ENCODE measurements at regions not wholly inside any gene's neighbourhood (a gene's known extent, or its start where the extent isn't known, plus 50 kb on each side); places are given as distances from the start of the nearest gene placed in this dataset.
A peak's percentile ranks its signal among the peaks of the same experiment; 100 is the strongest.

- TF ChIP-seq RREB1 (CRISPR knock-in tag; IDR thresholded peaks at IDR 0.05): no peak
- no peak for TF ChIP-seq ZNF239 (CRISPR knock-in tag; IDR thresholded peaks at IDR 0.05)
- TF ChIP-seq, protein P1, sequence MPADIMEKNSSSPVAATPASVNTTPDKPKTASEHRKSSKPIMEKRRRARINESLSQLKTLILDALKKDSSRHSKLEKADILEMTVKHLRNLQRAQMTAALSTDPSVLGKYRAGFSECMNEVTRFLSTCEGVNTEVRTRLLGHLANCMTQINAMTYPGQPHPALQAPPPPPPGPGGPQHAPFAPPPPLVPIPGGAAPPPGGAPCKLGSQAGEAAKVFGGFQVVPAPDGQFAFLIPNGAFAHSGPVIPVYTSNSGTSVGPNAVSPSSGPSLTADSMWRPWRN (IDR thresholded peaks at IDR 0.05; ENCODE audit: low read depth): no peak
- TF ChIP-seq ETV5 (CRISPR knock-in tag; IDR thresholded peaks at IDR 0.05; ENCODE audit: low read depth): no peak
- peak in 1 of 2 experiments; percentile 4; a peak in 1 of 4 replicates for TF ChIP-seq FOXK2 (conservative IDR thresholded peaks at IDR 0.05 in 1 of 2, IDR thresholded peaks at IDR 0.05 in 1 of 2; ENCODE audit: low read depth in 2 of 2)
- TF ChIP-seq SOX6 (IDR thresholded peaks at IDR 0.05): no peak
- TF ChIP-seq, protein P2, sequence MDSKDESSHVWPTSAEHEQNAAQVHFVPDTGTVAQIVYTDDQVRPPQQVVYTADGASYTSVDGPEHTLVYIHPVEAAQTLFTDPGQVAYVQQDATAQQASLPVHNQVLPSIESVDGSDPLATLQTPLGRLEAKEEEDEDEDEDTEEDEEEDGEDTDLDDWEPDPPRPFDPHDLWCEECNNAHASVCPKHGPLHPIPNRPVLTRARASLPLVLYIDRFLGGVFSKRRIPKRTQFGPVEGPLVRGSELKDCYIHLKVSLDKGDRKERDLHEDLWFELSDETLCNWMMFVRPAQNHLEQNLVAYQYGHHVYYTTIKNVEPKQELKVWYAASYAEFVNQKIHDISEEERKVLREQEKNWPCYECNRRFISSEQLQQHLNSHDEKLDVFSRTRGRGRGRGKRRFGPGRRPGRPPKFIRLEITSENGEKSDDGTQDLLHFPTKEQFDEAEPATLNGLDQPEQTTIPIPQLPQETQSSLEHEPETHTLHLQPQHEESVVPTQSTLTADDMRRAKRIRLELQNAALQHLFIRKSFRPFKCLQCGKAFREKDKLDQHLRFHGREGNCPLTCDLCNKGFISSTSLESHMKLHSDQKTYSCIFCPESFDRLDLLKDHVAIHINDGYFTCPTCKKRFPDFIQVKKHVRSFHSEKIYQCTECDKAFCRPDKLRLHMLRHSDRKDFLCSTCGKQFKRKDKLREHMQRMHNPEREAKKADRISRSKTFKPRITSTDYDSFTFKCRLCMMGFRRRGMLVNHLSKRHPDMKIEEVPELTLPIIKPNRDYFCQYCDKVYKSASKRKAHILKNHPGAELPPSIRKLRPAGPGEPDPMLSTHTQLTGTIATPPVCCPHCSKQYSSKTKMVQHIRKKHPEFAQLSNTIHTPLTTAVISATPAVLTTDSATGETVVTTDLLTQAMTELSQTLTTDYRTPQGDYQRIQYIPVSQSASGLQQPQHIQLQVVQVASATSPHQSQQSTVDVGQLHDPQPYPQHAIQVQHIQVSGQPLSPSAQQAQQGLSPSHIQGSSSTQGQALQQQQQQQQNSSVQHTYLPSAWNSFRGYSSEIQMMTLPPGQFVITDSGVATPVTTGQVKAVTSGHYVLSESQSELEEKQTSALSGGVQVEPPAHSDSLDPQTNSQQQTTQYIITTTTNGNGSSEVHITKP (IDR thresholded peaks at IDR 0.05; ENCODE audit: partially characterized antibody): peak; percentile 33
- no peak for TF ChIP-seq POLR2A (conservative IDR thresholded peaks at IDR 0.05)
- TF ChIP-seq ZNF644 (tag; IDR thresholded peaks at IDR 0.05; ENCODE audit: low read depth): no peak
- TF ChIP-seq MNT (conservative IDR thresholded peaks at IDR 0.05): peak; percentile 28 to 38; a peak in 1 of 4 replicates
- no peak for TF ChIP-seq ZNF41 (CRISPR knock-in tag; conservative IDR thresholded peaks at IDR 0.05)
- peak; percentile 9; the same call in 1 of the 2 replicates for TF ChIP-seq EP400 (IDR thresholded peaks at IDR 0.05)
- TF ChIP-seq ZFP36 (IDR thresholded peaks at IDR 0.05; ENCODE audit: low read depth, low read length, partially characterized antibody): no peak
- TF ChIP-seq, protein P3, sequence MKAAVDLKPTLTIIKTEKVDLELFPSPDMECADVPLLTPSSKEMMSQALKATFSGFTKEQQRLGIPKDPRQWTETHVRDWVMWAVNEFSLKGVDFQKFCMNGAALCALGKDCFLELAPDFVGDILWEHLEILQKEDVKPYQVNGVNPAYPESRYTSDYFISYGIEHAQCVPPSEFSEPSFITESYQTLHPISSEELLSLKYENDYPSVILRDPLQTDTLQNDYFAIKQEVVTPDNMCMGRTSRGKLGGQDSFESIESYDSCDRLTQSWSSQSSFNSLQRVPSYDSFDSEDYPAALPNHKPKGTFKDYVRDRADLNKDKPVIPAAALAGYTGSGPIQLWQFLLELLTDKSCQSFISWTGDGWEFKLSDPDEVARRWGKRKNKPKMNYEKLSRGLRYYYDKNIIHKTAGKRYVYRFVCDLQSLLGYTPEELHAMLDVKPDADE (conservative IDR thresholded peaks at IDR 0.05; ENCODE audit: control insufficient read depth, low read depth, low read length): no peak
Observed at GRCh38 chr6:149140910-149141290, 176.6 kb upstream of the TAB2 start (continued).
